GM12878 (cell line): ENCODE measurements at regions not wholly inside any gene's neighbourhood (a gene's known extent, or its start where the extent isn't known, plus 50 kb on each side); places are given as distances from the start of the nearest gene placed in this dataset.
A peak's percentile ranks its signal among the peaks of the same experiment; 100 is the strongest.

Experiments used
- ATAC-seq: fragments of 200-7000 bp; cut with Tn5 transposase; 3 replicates; pipeline ENCODE4 v1.9.1; 2020; ENCODE audit warnings: mild to moderate bottlenecking, moderate library complexity
- BruUV-seq: library from RNA; stranded (reverse); fragments of 400-500 nt; replicated peaks from 2 replicates; lab custom pipeline; 2021; lab: Mats Ljungman, UMichigan
- CTCF ChIA-PET: fragments of 300-600 bp; sonication (Branson Sonifier 250); formaldehyde crosslinking; extraction: SDS; loops from one replicate; lab custom pipeline; 2021; ENCODE audit warnings: inconsistent platforms; lab: Yijun Ruan, JAX
- POLR2A ChIA-PET: fragments of 350-600 bp; formaldehyde crosslinking; extraction: SDS; loops from one replicate; lab custom pipeline; 2021; ENCODE audit warnings: inconsistent platforms; lab: Charles Lee
- RAD21 ChIA-PET: fragments of 300-600 bp; sonication (Branson Sonifier 250); formaldehyde crosslinking; loops from one replicate; lab custom pipeline; 2023; ENCODE audit warnings: antibody characterized with exemption; ENCODE audit not compliant: unreplicated experiment; lab: Charles Lee
- SMC1A ChIA-PET: fragments of 300-600 bp; sonication (Branson Sonifier 250); formaldehyde crosslinking; loops from one replicate; lab custom pipeline; 2023; ENCODE audit not compliant: unreplicated experiment, uncharacterized antibody; lab: Charles Lee
- DNase-seq: peaks from one replicate; pipeline ENCODE4 v3.0.0-alpha.2; 2011; ENCODE audit warnings: low read depth, low spot score
- FAIRE-seq: peaks from 3 replicates; lab custom pipeline; 2011; peaks lifted over from hg19 to GRCh38; lab: Jason Lieb, UNC
- H2AFZ ChIP-seq: 2 replicates; pipeline ENCODE4 v1.6.0; 2011; ENCODE audit warnings: low read depth, low read length, control low read depth; ENCODE audit not compliant: control insufficient read depth
- H3K27ac ChIP-seq: 2 replicates; pipeline ENCODE4 v1.5.1; 2011; ENCODE audit warnings: control low read depth; ENCODE audit not compliant: control insufficient read depth, insufficient read depth
- H3K27me3 ChIP-seq, 2 experiments: replicated peaks in 1 of 2; 2 replicates each; pipeline versions ENCODE4 v1.6.0 to v1.6.1; 2011; ENCODE audit warnings: low read length in 1 of 2; ENCODE audit not compliant: control insufficient read depth in 2 of 2, insufficient read depth in 2 of 2
- H3K36me3 ChIP-seq, 2 experiments: 2 replicates each; pipeline ENCODE4 v1.5.1; 2011; ENCODE audit warnings: low read length in 1 of 2; ENCODE audit not compliant: control insufficient read depth in 2 of 2, insufficient read depth in 2 of 2
- H3K4me1 ChIP-seq: 2 replicates; pipeline ENCODE4 v1.6.1; 2011; ENCODE audit warnings: mild to moderate bottlenecking, low read length, moderate library complexity, mixed read lengths; ENCODE audit not compliant: control insufficient read depth, insufficient read depth
- H3K4me2 ChIP-seq: 2 replicates; pipeline ENCODE4 v1.6.0; 2011; ENCODE audit warnings: control low read depth; ENCODE audit not compliant: control insufficient read depth, insufficient read depth
- H3K4me3 ChIP-seq: fragments of 200-600 bp; sonication (generic); 2 replicates; pipeline ENCODE4 v1.5.1; 2016
- H3K79me2 ChIP-seq: 2 replicates; pipeline ENCODE4 v1.6.0; 2011; ENCODE audit warnings: low read length; ENCODE audit not compliant: control insufficient read depth, insufficient read depth
- H3K9ac ChIP-seq: 2 replicates; pipeline ENCODE4 v1.8.0; 2011; ENCODE audit warnings: low read length, control low read depth, mixed read lengths; ENCODE audit not compliant: control insufficient read depth, insufficient read depth
- H3K9me3 ChIP-seq: replicated peaks from 3 replicates; pipeline ENCODE4 v1.5.1; 2011; ENCODE audit warnings: mild to moderate bottlenecking, low read length; ENCODE audit not compliant: control insufficient read depth, insufficient read depth
- H4K20me1 ChIP-seq: 2 replicates; pipeline ENCODE4 v1.6.0; 2011; ENCODE audit not compliant: control insufficient read depth, insufficient read depth
- ATF3 ChIP-seq: IDR thresholded peaks from 2 replicates; pipeline ENCODE4 v1.6.1; 2011; ENCODE audit warnings: low read depth, mild to moderate bottlenecking, low read length, moderate library complexity, borderline replicate concordance; ENCODE audit errors: extremely low read depth
- BCL11A ChIP-seq: IDR thresholded peaks from 2 replicates; pipeline ENCODE4 v1.6.1; 2011; ENCODE audit warnings: low read depth, low read length
- CEBPB ChIP-seq, 2 experiments: fragments of 150-350 bp in 1 of 2; IDR thresholded peaks; 2 replicates each; pipeline ENCODE4 v1.6.1; 2012 to 2014; ENCODE audit warnings: low read depth in 2 of 2, low read length in 2 of 2, borderline replicate concordance in 1 of 2, inconsistent platforms in 1 of 2
- EP300 ChIP-seq, 2 experiments: fragments of 150-350 bp in 1 of 2; IDR thresholded peaks; 2 replicates each; pipeline ENCODE4 v1.6.1; 2011 to 2012; ENCODE audit warnings: low read depth in 2 of 2, low read length in 2 of 2, borderline replicate concordance in 1 of 2, improper control_type of control experiment in 1 of 2, inconsistent platforms in 1 of 2; ENCODE audit not compliant: control insufficient read depth in 1 of 2
- HDGF ChIP-seq: fragments of 450-650 bp; IDR thresholded peaks from 2 replicates; pipeline ENCODE4 v1.6.1; 2016; ENCODE audit warnings: antibody characterized with exemption
- JUNB ChIP-seq: IDR thresholded peaks from 2 replicates; pipeline ENCODE4 v1.6.1; 2016; ENCODE audit warnings: antibody characterized with exemption, mild to moderate bottlenecking
- KAT2A ChIP-seq: conservative IDR thresholded peaks from 2 replicates; pipeline ENCODE4 v1.6.1; 2011; ENCODE audit warnings: low read depth, low read length; ENCODE audit not compliant: control insufficient read depth
- KDM1A ChIP-seq: fragments of 200-600 bp; sonication (generic); IDR thresholded peaks from 2 replicates; pipeline ENCODE4 v1.6.1; 2016; ENCODE audit warnings: borderline replicate concordance
- KLF5 ChIP-seq: fragments of 450-650 bp; IDR thresholded peaks from 2 replicates; pipeline ENCODE4 v1.6.1; 2014; ENCODE audit warnings: mild to moderate bottlenecking; ENCODE audit not compliant: partially characterized antibody
- MEF2A ChIP-seq: IDR thresholded peaks from 2 replicates; pipeline ENCODE4 v1.6.1; 2011; ENCODE audit warnings: low read depth, mild to moderate bottlenecking, low read length, moderate library complexity; ENCODE audit not compliant: insufficient read depth
- MYB ChIP-seq: fragments of 150-350 bp; IDR thresholded peaks from 2 replicates; pipeline ENCODE4 v1.6.1; 2014; ENCODE audit warnings: mild to moderate bottlenecking, low read depth, low read length, borderline replicate concordance
- POU2F2 ChIP-seq: IDR thresholded peaks from 3 replicates; pipeline ENCODE4 v1.6.1; 2011; ENCODE audit warnings: low read depth, mild to moderate bottlenecking, low read length, borderline replicate concordance
- RELB ChIP-seq: fragments of 450-650 bp; IDR thresholded peaks from 2 replicates; pipeline ENCODE4 v1.6.1; 2017; ENCODE audit warnings: low read depth, mild to moderate bottlenecking, moderate library complexity
- RUNX3 ChIP-seq: IDR thresholded peaks from 2 replicates; pipeline ENCODE4 v1.6.1; 2012; ENCODE audit warnings: low read length, inconsistent platforms
- SUPT20H ChIP-seq: IDR thresholded peaks from 2 replicates; pipeline ENCODE4 v1.6.1; 2011; ENCODE audit warnings: low read depth, mild to moderate bottlenecking, low read length, moderate library complexity, borderline replicate concordance; ENCODE audit not compliant: control insufficient read depth
- TCF7 ChIP-seq: IDR thresholded peaks from 2 replicates; pipeline ENCODE4 v1.6.1; 2014; ENCODE audit warnings: antibody characterized with exemption, borderline replicate concordance
- ZNF24 ChIP-seq: fragments of 450-650 bp; IDR thresholded peaks from 2 replicates; pipeline ENCODE4 v1.6.1; 2017; ENCODE audit warnings: antibody characterized with exemption, mild to moderate bottlenecking
- ZNF384 ChIP-seq: IDR thresholded peaks from 2 replicates; pipeline ENCODE4 v1.6.1; 2012; ENCODE audit warnings: low read depth, mild to moderate bottlenecking, low read length, improper control_type of control experiment, borderline replicate concordance
- WGBS: methylation state at CpG from one replicate; pipeline ENCODE4 v1.1.6; 2016; ENCODE audit warnings: low lambda C conversion rate; ENCODE audit not compliant: insufficient replicate concordance, insufficient coverage; ENCODE audit errors: missing lambda C conversion rate; 5-methylcytosine and 5-hydroxymethylcytosine counted together
- in situ Hi-C: fragments of 300-500 bp; cut with MboI; formaldehyde crosslinking; loops from 9 replicates; pipeline ENCODE4 v1.14.3; 2018; ENCODE audit warnings: mixed read lengths
- intact Hi-C: fragments of 100-400 bp; cut with micrococcal nuclease; formaldehyde crosslinking; loops from one replicate; pipeline ENCODE4 v1.14.2; 2022; ENCODE audit not compliant: unreplicated experiment

- TF ChIP-seq RELB (peak; percentile 71), CEBPB (IDR thresholded peaks at IDR 0.05; ENCODE audit: borderline replicate concordance in 1 of 2, low read depth in 2 of 2, low read length in 2 of 2) (no peak), BCL11A (peak; percentile 36; the same call in 1 of the 2 replicates), ZNF384 (0 out of 2 replicates have a peak, but pooled peaks have one; percentile 19), EP300 (IDR thresholded peaks at IDR 0.05; ENCODE audit: borderline replicate concordance in 1 of 2, control insufficient read depth in 1 of 2, low read depth in 2 of 2, low read length in 2 of 2) (peak; percentile 44 to 74; a peak in 2 of 4 replicates), ZNF24 (no peak), JUNB (peak; percentile 18; the same call in 1 of the 2 replicates), ATF3 (no peak), KAT2A (no peak), KDM1A (no peak)
These were observed 191.6 kb downstream of the ANAPC10 start (continued) for GRCh38 chr4:144906181-144906925.

- peaks cover 9% of the 10 kb centered on the region for H3K4me1 ChIP-seq
- POLR2A ChIA-PET = no interaction called here
- CTCF ChIA-PET = no interaction called here
These were observed 187.3 kb downstream of the ANAPC10 start for GRCh38 chr4:144910723-144911122.

More at GRCh38 chr4:144910723-144911122, 187.3 kb downstream of the ANAPC10 start:
- FAIRE-seq (no peak), ATAC-seq (no peak), DNase-seq (no peak)
- in situ Hi-C loops = no loop called here
- Histone ChIP-seq H3K4me2 (no peak overlapping the region), H2AFZ (no peak overlapping the region), H4K20me1 (no peaks in the 10 kb centered on the region), H3K9me3 (no peaks in the 10 kb centered on the region; the same call in 2 of the 3 replicates), H3K27ac (no peak overlapping the region), H3K79me2 (no peaks in the 10 kb centered on the region), H3K9ac (no peak overlapping the region), H3K4me3 (no peak overlapping the region), H3K27me3 (no peaks in the 10 kb centered on the region), H3K36me3 (no peaks in the 10 kb centered on the region)
- intact Hi-C loops = no loop called here
- 68% methylated on average over 2 of the region's 2 CpGs for WGBS
- ChIA-PET SMC1A (no interaction called here), RAD21 (no interaction called here)
- BruUV-seq = no TSS peak
- TF ChIP-seq RUNX3 (no peak), POU2F2 (no peak), TCF7 (no peak), MYB (no peak), HDGF (no peak), KLF5 (no peak), SUPT20H (no peak), MEF2A (no peak)
